KBM-7 (cell line): ENCODE measurements at regions not wholly inside any gene's neighbourhood (a gene's known extent, or its start where the extent isn't known, plus 50 kb on each side); places are given as distances from the start of the nearest gene placed in this dataset.
"Not testable (repeated sequence)": the region's sequence is repeated elsewhere in the genome, so short reads cannot be mapped to it uniquely, and the experiment has no call there.

Experiments
- DNase-seq: peaks from one replicate; pipeline ENCODE4 v3.0.0-alpha.2; 2015
- in situ Hi-C: fragments of 300-500 bp; cut with MboI; formaldehyde crosslinking; loops from 2 replicates; pipeline ENCODE4 v1.14.3; 2020; ENCODE audit warnings: low sequenced_read_pairs, low pct_unique_long_range_greater_than_20kb, mixed read lengths

DNA sequence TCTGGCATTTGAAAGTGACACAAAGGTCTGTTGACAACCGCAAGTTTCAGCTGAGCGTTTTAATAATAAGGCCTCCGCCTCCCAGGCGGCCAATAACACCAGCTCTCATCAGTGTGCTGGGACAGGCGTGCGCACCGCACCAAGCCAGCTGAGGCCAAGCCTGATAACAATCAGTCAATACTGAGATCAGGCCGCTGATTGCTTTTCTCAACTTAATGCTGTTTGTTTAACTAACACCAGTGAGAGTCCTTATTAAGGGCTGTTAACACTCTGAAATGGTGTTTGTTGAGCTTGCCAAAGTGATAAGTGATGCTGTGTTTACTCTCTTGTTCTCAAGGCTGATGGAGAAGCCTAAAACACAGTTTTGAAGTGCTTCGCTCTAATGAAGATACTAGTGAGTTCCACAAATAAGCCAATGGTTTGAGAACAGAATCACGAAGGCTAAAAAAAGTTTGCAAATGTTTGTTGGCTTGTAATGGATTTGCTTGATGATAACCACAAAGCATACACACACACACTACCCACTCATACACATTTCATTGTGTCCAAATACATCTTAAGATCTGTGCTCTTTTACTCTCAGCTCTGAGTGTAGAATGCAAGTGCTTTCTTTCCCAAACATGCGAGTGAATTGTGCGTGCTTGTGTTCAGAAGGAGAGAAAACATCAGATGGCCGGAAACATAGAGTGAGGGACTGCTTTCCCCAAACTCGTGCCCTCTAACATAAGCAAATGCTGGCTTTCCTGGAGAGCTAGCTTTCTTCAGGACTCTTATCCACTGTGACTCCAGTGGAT lies 330.4 kb upstream of the KLF4 start:
- no peak for DNase-seq
- in situ Hi-C loops: no loop called here

DNA sequence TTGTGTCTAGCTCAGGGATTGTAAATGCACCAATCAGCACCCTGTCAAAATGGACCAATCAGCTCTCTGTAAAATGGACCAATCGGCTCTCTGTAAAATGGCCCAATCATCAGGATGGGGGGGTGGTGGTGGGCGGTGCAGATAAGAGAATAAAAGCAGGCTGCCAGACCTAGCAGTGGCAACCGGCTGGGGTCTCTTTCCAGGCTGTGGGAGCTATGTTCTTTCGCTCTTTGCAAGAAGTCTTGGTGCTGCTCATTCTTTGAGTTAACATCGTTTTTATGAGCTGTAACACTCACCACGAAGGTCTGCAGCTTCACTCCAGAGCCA lies 328.9 kb upstream of the KLF4 start:
- DNase-seq, in situ Hi-C loops: not testable (repeated sequence)

DNA sequence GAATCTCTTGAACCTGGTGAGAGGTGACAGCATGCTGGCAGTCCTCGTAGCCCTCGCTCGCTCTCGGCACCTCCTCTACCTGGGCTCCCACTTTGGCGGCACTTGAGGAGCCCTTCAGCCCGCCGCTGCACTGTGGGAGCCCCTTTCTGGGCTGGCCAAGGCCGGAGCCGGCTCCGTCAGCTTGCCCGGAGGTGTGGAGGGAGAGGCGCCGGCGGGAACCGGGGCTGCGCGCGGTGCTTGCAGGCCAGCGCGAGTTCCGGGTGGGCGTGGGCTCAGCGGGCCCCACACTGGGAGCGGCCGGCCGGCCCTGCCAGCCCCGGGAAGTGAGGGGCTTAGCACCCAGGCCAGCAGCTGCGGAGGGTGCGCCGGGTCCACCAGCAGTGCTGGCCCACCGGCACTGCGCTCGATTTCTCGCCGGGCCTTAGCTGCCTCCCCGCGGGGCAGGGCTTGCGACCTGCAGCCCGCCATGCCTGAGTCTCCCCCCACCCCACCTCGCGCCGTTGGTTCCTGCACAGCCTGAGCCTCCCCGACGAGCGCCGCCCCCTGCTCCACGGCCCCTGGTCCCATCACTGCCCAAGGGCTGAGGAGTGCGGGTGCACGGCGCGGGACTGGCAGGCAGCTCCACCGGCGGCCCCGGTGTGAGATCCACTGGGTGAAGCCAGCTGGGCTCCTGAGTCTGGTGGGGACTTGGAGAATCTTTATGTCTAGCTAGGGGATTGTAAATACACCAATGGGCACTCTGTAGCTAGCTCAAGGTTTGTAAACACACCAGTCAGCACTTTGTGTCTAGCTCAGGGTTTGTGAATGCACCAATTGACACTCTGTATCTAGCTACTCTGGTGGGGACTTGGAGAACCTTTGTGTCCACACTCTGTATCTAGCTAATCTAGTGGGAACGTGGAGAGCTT lies 328.3 kb upstream of the KLF4 start:
- in situ Hi-C loops, DNase-seq: not testable (repeated sequence)

DNA sequence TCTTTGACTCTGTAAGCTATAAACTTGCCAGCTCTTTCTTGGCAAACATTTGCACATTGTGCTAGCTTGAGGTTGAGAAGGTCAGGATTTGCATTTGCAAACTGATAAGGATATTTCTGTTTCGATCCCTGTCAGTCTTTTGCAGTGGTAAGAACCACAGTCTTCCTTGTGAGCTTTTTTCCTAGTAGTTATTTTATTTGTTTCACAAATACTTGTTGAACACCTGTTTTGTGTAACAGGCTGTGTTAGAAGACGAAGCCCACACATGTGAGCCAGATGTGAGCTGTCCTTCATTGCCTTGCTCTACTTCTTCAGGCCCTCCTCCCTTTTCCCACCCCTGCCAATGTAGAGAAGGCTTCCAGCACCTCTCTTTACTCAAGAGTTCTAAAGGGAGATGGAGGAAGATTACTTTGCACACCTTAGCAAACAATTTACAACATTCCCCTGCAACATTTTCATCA lies 327.0 kb upstream of the KLF4 start:
- DNase-seq: no peak
- in situ Hi-C loops: no loop called here

DNA sequence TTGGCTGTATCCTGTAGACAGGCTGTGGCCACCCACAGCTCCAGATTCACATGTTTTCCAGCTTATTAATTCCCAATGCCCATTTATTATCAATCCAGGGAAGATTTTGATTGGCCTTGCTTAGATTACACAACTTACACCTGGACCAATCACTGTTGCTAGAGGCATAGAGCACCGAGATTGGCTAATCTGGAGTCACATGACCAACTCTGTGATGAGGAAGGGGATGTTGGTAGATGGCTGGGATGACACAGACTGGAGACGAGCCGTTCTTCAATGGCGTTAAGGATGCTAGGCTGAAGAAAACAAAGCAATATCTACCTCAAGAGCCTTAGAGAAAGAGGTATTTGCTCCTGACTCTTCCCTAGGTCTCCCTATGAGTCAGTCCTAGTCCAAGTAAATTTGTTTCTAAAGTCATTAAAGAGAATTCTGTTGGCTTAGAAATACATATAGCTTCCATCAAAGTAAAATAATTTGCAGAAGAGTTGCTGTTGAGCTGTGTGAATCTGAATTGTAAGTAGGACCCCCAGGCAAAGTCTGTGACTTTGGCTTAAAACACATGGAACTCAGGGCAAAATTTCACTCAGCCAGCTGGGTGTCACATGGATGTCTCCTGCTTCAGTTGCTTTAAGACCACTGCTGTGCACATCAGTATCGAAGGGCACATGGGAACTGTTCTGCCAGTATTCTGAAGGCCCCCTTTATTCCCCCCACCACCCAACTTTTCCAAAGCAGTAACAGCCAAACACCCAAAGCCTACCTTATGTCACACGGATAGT lies 326.4 kb upstream of the KLF4 start:
- in situ Hi-C loops: no loop called here
- DNase-seq: no peak

DNA sequence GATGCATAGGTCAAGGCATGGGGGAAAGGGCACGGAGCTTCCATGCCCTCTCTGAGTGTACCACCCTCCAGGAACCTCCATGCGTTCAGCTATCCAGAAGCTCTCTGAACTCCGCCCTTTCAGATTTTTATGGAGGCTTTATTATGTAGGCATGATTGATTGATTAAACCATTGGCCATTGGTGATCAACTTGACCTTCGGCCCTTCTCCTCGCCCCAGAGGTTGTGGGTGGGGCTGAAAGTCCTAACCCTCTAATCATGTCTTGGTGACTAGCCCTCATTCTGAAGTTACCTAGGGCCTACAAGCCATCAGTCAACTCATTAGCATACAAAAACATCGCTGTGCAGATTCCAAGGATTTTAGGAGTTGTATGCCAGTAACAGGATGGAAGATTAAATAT lies 323.7 kb upstream of the KLF4 start:
- in situ Hi-C loops: no loop called here
- no peak for DNase-seq

DNA sequence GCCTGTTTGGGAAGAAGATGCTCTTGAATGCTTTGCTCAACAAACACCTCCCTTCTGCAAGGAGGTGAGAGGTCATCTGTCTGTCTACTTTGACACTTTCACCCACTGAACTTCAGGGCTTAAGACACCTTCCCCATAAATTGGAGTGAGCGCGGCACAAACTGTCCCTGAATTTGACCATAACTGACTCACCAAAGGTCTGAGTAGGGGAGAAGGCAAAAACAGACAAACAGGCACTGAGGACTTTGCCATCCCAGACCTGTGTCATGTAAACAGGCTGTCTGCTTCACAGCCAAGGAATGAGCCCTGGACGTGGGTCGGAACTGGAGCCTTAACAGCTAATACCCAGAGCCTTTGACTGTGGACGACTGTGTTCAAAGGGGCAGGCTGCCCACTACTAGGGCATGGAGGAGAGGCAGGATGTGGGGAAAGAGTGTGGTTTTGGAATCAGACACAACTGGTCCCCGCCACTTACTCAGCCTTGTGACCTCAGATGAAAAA lies 320.9 kb upstream of the KLF4 start:
- no peak for DNase-seq
- in situ Hi-C loops: no loop called here

DNA sequence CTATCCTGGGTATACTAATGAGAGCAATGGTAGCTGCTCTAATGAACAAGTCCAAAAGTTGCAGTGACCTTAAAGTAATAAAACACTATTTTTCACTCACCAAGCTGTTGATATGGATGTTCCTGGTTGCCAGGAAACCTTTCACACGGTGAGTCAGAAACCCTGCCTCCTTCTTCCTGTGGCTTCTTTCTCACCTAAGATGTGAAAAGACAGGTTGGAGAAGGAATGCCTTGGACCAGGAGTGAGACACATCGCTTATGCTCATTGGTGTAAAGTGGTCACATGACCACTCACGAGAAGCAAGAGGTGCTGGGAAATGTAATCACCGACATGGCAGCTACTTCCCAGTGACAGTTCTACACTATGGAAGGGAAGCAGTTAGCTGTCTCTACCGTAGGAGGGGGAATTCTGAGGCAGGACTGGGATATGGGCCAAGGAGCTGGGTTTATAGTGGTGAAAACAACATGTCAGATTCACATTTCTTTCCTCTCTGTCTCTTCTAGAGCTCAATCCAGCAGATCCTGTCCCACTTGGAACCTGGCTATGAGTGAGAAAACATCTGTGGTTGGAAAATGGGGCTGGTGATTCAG lies 320.4 kb upstream of the KLF4 start:
- in situ Hi-C loops: no loop called here

DNA sequence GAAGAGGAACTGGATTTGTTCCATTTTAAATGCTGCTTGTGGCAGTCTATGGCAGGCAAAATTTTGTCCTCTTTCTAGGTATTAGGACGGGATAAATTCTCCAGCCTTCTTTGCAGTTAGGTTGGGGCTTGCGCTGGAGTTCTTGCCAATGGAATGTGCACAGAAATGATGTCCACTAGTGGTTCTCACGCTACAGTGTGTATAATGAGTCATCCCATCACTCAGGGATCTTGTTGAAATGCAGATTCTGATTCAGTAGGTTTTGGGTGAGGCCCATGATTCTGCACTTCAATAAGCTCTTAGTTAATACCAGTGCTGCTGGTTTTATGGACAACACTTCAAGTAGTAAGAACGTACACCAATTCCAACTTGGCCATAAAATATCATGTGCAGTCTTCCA lies 317.6 kb upstream of the KLF4 start:
- in situ Hi-C loops: no loop called here
- DNase-seq: no peak

More for the DNA sequence above, 320.4 kb upstream of the KLF4 start:
- no peak for DNase-seq

DNA sequence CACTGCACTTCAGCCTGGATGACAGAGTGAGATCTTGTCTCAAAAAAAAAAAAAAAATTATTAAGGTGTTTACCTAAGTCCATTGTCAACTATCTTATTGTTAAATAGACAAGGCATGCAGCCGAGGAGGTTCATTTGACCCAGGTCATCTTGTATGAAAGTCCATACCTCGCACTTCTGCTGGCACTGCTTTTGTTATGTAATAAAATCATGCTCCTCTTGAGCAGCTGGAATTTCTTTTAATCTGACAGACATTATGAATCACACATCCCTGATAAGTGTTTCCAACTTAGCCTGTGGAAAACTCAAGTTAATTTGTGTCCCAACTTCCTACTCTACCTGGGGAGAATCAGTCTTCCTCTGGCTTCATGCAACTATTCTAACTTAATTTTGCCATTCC lies 315.6 kb upstream of the KLF4 start:
- in situ Hi-C loops: no loop called here
- DNase-seq: no peak

DNA sequence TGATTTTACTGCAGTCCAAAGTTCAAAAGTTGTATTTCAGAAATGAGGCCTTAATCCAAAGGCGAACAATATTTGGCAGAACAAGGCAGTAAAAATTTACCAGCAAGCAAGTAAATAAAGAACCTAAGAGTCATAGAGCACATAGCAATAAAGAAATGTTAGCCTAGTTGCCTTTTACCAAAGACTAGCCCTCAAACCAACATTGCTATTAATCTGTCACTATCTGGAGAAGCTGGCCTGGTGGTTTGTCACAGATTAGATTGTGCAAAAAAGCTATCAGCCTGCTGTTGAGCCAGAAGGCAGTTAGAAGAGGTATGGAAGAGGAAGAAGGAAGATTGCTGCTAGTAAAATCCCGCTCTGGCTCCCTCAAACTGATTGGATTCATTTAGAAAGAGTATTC lies 304.7 kb upstream of the KLF4 start:
- no peak for DNase-seq
- in situ Hi-C loops: no loop called here

DNA sequence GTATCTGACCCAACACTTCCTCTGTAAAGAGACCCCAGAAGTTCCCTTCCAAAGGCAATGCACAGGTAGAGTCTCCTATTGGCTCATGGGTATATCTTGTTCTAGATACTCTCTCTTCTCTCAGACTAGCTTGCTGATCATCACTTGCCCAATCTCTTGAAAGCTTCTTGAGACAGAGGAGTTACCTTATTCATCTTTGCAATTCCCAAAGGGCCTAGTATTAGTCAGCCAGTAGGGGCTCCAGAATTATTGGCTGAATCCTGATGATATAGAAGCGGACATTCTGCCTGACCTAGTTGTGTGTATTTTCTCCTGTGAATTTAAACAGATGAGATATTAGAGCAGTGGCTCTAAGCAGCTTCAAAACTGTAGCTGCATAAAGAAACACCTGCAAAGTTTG lies 304.0 kb upstream of the KLF4 start:
- DNase-seq: no peak
- in situ Hi-C loops: no loop called here

DNA sequence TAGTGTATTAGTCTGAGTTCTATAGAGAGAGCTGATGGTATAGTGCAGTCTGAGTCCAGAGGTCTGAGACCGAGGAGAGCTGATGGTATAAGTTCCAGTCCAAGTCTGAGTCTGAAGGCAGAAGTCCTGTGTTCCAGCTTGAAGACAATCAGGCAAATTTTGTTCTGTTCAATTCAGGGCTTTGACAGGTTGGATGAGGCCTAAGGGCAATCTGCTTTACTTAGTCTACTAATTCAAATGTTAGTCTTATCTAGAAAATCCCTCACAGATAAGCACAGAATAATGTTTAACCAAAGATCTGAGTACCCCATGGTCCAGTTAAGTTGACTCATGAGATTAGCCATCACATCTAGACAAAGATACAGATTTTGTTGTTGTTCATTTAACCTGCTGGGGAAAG lies 303.0 kb upstream of the KLF4 start:
- DNase-seq: no peak
- in situ Hi-C loops: no loop called here

DNA sequence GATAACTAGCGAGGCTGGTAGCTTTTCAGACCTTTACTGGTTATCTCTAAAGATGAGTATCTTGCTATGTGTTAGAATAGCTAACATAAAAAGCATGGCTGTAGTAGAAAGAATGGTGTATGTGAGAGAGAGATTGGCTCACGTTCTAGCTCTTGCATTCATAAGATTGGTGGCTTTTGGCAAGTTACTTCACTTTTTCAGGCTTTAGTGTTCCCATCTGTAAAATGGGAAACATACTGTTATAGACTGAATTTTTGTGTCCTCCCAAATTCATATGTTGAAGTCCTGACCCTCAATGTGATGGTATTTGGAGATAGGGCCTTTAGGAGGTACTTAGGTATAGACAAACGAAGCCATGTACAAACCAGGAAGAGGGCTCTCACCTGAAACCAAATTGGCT lies 302.4 kb upstream of the KLF4 start:
- in situ Hi-C loops: no loop called here

DNA sequence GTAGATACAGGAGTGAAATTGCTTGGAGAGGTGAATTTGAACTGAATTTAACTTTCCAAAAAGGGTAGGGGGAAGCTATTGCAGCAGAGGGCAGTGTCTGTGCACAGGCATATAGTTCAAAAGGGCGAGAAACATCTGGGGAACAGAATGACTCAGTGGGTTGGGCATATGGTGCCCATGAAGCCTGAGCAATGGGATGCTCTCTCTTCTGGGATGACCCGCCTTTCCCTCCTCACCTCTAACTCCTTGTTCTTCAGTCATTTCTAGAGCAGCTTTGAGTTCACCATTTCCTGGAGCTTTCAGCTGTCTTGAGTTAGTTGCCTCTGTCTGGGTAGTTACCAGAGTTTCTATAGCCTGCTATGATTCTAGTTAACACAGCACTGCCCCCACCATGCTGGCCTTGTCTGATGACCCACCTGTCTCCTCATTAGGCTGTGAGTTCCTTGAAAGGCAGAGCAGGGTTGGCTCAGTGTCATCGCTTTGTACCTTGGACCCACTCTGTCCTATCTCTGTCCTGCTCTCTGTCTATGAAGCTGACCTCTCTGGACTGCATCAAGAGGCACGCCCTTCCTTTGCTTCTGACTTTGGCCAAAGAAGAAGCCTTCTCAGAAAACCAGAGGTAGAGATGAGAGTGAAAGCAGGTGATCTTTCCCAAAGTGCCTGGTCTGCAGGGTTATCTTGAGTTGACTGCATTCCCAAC lies 299.6 kb upstream of the KLF4 start:
- in situ Hi-C loops: no loop called here
- DNase-seq: no peak

More for the DNA sequence above, 302.4 kb upstream of the KLF4 start:
- no peak for DNase-seq

DNA sequence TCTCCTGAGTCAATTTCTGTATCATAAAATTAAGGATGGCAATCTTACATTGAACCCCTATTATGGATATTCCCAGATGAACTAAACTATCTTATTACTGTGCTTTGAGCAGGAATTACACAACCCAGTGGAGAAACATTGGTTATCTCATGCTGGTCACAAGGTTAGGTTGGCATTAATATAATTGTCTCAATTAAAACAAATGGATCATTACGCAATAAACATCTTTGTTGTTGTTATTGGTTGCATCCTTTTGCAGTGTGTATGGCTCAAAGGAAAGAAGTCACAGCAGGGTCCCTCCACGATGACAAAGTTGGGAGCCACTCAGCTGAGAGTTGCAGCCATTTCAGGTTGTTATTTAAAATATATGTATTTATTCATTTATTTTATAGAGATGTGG lies 297.0 kb upstream of the KLF4 start:
- in situ Hi-C loops: no loop called here

DNA sequence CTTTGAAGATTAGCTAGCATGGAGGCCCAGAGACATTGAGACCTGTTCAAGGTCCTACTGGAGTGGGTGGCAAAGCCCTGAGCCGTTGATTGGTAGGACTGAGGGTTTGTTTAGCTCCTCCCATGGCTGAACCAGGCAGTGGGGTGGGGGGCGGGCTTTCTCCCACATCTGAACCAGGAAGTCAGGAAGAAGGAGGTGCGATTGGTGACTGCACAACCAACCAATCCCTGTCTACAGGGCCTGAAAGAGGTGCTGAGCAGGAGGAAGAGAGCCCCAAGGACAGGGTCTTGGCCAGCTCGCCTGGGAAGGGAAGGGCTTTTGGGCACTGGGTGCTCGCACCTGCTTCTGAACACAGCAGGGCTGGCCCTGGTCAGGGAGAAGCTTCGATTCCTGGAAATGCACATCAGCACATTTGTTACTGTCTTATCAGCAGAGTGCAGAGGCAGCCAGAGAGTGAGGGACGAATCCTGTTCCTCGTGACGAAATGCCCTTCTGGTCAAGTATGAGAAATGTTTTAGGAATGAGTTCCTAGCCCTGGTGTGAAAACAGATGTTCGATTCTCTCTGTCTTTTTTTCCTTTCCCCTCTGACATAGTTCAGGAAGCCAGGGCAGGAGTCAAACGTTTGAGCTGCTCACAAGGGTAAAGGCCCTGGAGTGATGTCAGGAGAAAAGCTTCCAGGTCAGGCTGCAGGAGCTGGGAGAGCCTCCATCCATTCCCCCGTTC lies 294.8 kb upstream of the KLF4 start:
- in situ Hi-C loops: no loop called here
- peak; percentile 43 for DNase-seq

More for the DNA sequence above, 297.0 kb upstream of the KLF4 start:
- DNase-seq: no peak

DNA sequence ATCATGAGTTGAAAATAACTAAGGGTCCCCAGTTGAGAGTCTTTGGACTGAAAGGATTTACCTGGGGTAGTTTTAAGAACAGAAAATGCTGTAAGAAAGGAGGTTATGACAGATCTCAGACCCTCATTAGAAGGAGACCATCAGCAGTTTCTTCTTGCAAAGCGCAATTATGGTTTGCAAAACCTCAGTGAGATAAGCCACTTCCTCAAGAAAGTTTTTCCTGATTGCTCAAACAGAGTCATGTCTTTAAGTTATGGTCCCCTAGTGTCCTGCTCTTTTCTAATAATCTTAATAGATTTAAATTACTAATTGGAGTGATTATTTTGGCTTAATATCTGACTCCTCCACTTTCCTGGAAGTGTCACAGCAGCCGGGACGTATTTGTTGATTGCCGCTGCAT lies 293.2 kb upstream of the KLF4 start:
- in situ Hi-C loops: no loop called here
- no peak for DNase-seq
